ENCODE measurements at regions not wholly inside any gene's neighbourhood (a gene's known extent, or its start where the extent isn't known, plus 50 kb on each side); places are given as distances from the start of the nearest gene placed in this dataset.

DNA sequence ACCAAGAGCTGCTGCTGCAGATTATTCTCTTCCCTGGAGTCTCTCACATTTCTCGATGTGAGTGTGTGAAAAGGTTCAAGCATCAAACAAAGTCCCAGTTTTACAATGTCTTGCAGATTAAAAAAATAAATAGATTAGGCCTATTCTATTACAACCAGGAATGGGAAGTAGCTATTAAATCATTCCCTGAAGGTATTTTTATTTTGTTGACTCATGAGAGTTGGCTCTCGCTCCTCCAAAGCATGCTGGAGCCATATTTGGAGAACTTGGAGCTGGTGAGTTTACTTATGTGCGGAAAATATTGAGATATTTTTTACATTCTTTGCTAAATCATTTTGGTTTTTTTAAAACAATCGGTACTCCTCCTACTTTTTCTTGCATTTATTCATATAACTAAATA, 572.3 kb downstream of the ETNK1 start:
- Histone ChIP-seq H3K4ac (ENCODE audit: low read depth in 1 of 2, low read length in 2 of 2) (no peak overlapping the region), H2AK5ac (ENCODE audit: low read length, severe bottlenecking) (no peak overlapping the region), H3K4me3 (ENCODE audit: insufficient read depth in 1 of 2, low read depth in 1 of 2, low read length in 2 of 2) (no peak overlapping the region), H3K18ac (ENCODE audit: low read depth in 1 of 2, low read length in 2 of 2) (no peak overlapping the region), H3K9me3 (ENCODE audit: control insufficient read depth, low read length) (peaks cover 3% of the 10 kb centered on the region), H3K36me3 (ENCODE audit: control insufficient read depth in 1 of 2, insufficient read depth in 2 of 2, low read depth in 1 of 2, low read length in 2 of 2) (no peaks in the 10 kb centered on the region), H3K4me2 (ENCODE audit: low read length, poor library complexity, severe bottlenecking) (no peak overlapping the region), H2BK5ac (ENCODE audit: low read depth, low read length, poor library complexity, severe bottlenecking) (no peak overlapping the region), H4K8ac (ENCODE audit: low read length) (no peak overlapping the region), H2AFZ (ENCODE audit: low read depth, low read length) (no peak overlapping the region), H3K23ac (ENCODE audit: low read length in 2 of 2) (no peak overlapping the region), H3K9ac (ENCODE audit: low read length) (no peak overlapping the region), H4K91ac (ENCODE audit: low read length) (no peak overlapping the region), H3K4me1 (ENCODE audit: control insufficient read depth, insufficient read depth, low read depth, low read length) (no peaks in the 10 kb centered on the region), H2BK12ac (ENCODE audit: low read length in 2 of 2) (no peak overlapping the region), H2BK15ac (ENCODE audit: low read depth, poor library complexity, severe bottlenecking) (no peak overlapping the region), H2BK120ac (ENCODE audit: low read depth, low read length) (no peak overlapping the region), H3K14ac (ENCODE audit: low read length in 2 of 2) (no peak overlapping the region), H3K27me3 (ENCODE audit: control insufficient read depth in 1 of 2, insufficient read depth in 1 of 2, low read length in 2 of 2) (no peaks in the 10 kb centered on the region), H3K27ac (ENCODE audit: low read length, poor library complexity, severe bottlenecking) (no peak overlapping the region), H3K79me1 (replicated peaks; ENCODE audit: low read length, poor library complexity, severe bottlenecking) (no peaks in the 10 kb centered on the region)
- 96% methylated on average over 3 of the region's 4 CpGs for WGBS
- no peak for DNase-seq

DNA sequence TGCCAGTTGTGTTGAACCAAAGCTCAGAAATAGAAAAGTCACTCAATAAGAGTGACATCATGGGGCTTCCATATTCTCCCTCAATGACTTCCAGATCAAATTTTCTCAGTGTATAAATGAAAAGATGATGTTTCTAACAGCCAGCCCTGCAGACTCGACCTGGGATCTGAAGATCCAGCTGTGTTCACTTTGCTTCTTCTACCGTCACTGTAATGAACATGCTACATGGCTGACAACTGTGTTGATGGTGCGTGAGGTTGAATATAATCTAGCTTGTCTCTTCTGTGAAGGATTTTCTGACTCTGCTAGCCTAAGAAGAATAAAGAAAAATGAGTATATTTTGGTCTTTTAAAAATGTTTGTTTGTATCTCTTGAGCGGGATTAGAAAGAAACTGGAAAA, 577.8 kb downstream of the ETNK1 start:
- Histone ChIP-seq H3K36me3 (ENCODE audit: control insufficient read depth in 1 of 2, insufficient read depth in 2 of 2, low read depth in 1 of 2, low read length in 2 of 2) (no peaks in the 10 kb centered on the region), H3K27me3 (ENCODE audit: control insufficient read depth in 1 of 2, insufficient read depth in 1 of 2, low read length in 2 of 2) (peaks cover 0 to 5% of the 10 kb centered on the region in 2 experiments), H3K4me2 (ENCODE audit: low read length, poor library complexity, severe bottlenecking) (no peak overlapping the region), H3K9me3 (ENCODE audit: control insufficient read depth, low read length) (peaks cover 3% of the 10 kb centered on the region), H3K79me1 (replicated peaks; ENCODE audit: low read length, poor library complexity, severe bottlenecking) (no peaks in the 10 kb centered on the region), H3K4ac (ENCODE audit: low read depth in 1 of 2, low read length in 2 of 2) (no peak overlapping the region), H2AFZ (ENCODE audit: low read depth, low read length) (no peak overlapping the region), H3K9ac (ENCODE audit: low read length) (no peak overlapping the region), H2BK5ac (ENCODE audit: low read depth, low read length, poor library complexity, severe bottlenecking) (no peak overlapping the region), H2AK5ac (ENCODE audit: low read length, severe bottlenecking) (no peak overlapping the region), H2BK120ac (ENCODE audit: low read depth, low read length) (no peak overlapping the region), H4K91ac (ENCODE audit: low read length) (no peak overlapping the region), H3K4me3 (ENCODE audit: insufficient read depth in 1 of 2, low read depth in 1 of 2, low read length in 2 of 2) (no peak overlapping the region), H4K8ac (ENCODE audit: low read length) (no peak overlapping the region), H2BK12ac (ENCODE audit: low read length in 2 of 2) (no peak overlapping the region), H3K27ac (ENCODE audit: low read length, poor library complexity, severe bottlenecking) (no peak overlapping the region), H3K18ac (ENCODE audit: low read depth in 1 of 2, low read length in 2 of 2) (no peak overlapping the region), H3K4me1 (ENCODE audit: control insufficient read depth, insufficient read depth, low read depth, low read length) (no peaks in the 10 kb centered on the region), H2BK15ac (ENCODE audit: low read depth, poor library complexity, severe bottlenecking) (no peak overlapping the region), H3K23ac (ENCODE audit: low read length in 2 of 2) (no peak overlapping the region), H3K14ac (ENCODE audit: low read length in 2 of 2) (no peak overlapping the region)
- 82% methylated on average over 4 of the region's 4 CpGs for WGBS
- no peak for DNase-seq

DNA sequence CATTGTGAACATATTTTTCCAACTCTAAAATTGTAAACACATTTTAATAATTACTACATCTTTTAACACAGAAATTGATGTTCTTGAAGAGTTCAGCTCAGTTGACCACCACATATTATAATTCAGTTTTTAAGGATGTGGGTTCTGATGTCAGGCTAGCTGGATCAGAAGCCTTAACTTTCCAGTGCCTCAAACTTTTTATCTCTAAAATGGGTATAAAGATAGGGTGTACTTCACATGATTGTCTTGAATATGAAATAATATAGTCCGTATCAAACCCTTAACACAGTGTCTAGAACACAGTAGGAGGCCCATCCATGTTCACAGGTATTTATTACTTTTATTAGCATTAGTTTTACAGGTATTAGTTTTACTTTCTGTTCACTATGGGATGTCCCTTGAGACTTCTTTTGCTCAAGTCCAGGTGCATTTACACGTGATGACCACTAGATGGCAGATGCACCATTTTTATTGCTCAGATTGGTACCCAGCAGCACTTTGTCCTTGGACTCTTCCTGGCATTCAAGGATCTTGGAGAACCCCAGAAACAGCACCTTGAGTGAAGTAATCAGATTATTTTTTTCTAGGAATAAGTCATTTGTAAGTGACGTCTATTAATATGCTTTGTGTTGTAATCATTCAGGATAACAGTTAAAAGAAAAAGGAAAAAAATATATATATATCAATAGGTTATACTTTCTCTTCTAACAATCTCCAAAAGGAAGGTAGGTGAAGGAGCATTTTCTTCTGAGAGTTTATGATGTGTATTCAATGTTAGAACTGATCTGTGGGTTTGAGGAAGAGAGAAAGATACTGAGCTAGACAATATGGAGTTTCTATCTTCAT, 580.2 kb downstream of the ETNK1 start:
- 0% methylated on average over 1 of the region's 3 CpGs for WGBS

DNA sequence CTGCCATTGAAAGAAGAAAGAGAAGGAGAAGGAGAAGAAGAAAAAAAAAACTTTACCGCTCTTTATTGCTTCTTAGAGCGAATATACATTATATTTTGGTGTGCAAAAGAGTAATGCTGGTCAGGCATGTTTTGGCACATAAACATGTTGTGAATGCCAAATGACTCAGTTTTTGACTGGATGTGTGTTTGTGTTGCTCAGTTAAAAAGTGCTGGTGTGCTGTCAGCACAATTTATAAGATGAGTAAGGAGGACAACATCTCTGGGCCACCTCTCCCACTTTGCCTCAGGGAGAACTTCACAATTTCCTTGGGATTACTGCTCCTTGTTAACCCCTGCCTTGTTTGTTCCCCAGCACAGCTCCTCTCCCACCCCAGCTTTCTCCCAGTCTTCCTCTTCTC, 584.8 kb downstream of the ETNK1 start:
- Histone ChIP-seq H3K4me3 (ENCODE audit: insufficient read depth in 1 of 2, low read depth in 1 of 2, low read length in 2 of 2) (no peak overlapping the region), H3K79me1 (replicated peaks; ENCODE audit: low read length, poor library complexity, severe bottlenecking) (no peaks in the 10 kb centered on the region), H2AFZ (ENCODE audit: low read depth, low read length) (no peak overlapping the region), H2BK15ac (ENCODE audit: low read depth, poor library complexity, severe bottlenecking) (no peak overlapping the region), H2BK120ac (ENCODE audit: low read depth, low read length) (no peak overlapping the region), H3K36me3 (ENCODE audit: control insufficient read depth in 1 of 2, insufficient read depth in 2 of 2, low read depth in 1 of 2, low read length in 2 of 2) (no peaks in the 10 kb centered on the region), H2BK5ac (ENCODE audit: low read depth, low read length, poor library complexity, severe bottlenecking) (no peak overlapping the region), H4K8ac (ENCODE audit: low read length) (no peak overlapping the region), H3K9me3 (ENCODE audit: control insufficient read depth, low read length) (peaks cover 2% of the 10 kb centered on the region), H4K91ac (ENCODE audit: low read length) (no peak overlapping the region), H3K4me1 (ENCODE audit: control insufficient read depth, insufficient read depth, low read depth, low read length) (no peaks in the 10 kb centered on the region), H3K4me2 (ENCODE audit: low read length, poor library complexity, severe bottlenecking) (no peak overlapping the region), H3K27ac (ENCODE audit: low read length, poor library complexity, severe bottlenecking) (no peak overlapping the region), H3K14ac (ENCODE audit: low read length in 2 of 2) (no peak overlapping the region), H3K27me3 (ENCODE audit: control insufficient read depth in 1 of 2, insufficient read depth in 1 of 2, low read length in 2 of 2) (no peaks in the 10 kb centered on the region), H3K9ac (ENCODE audit: low read length) (no peak overlapping the region), H3K4ac (ENCODE audit: low read depth in 1 of 2, low read length in 2 of 2) (no peak overlapping the region), H3K23ac (ENCODE audit: low read length in 2 of 2) (no peak overlapping the region), H2BK12ac (ENCODE audit: low read length in 2 of 2) (no peak overlapping the region), H2AK5ac (ENCODE audit: low read length, severe bottlenecking) (no peak overlapping the region), H3K18ac (ENCODE audit: low read depth in 1 of 2, low read length in 2 of 2) (no peak overlapping the region)
- WGBS: 99% methylated on average over 2 of the region's 2 CpGs
- no peak for DNase-seq

More for the DNA sequence above, 580.2 kb downstream of the ETNK1 start:
- Histone ChIP-seq H2BK5ac (ENCODE audit: low read depth, low read length, poor library complexity, severe bottlenecking) (no peak overlapping the region), H2BK15ac (ENCODE audit: low read depth, poor library complexity, severe bottlenecking) (no peak overlapping the region), H3K27ac (ENCODE audit: low read length, poor library complexity, severe bottlenecking) (no peak overlapping the region), H3K4me1 (ENCODE audit: control insufficient read depth, insufficient read depth, low read depth, low read length) (no peaks in the 10 kb centered on the region), H3K18ac (ENCODE audit: low read depth in 1 of 2, low read length in 2 of 2) (no peak overlapping the region), H4K91ac (ENCODE audit: low read length) (no peak overlapping the region), H3K36me3 (ENCODE audit: control insufficient read depth in 1 of 2, insufficient read depth in 2 of 2, low read depth in 1 of 2, low read length in 2 of 2) (no peaks in the 10 kb centered on the region), H2AFZ (ENCODE audit: low read depth, low read length) (no peak overlapping the region), H3K23ac (ENCODE audit: low read length in 2 of 2) (no peak overlapping the region), H2BK12ac (ENCODE audit: low read length in 2 of 2) (no peak overlapping the region), H3K4ac (ENCODE audit: low read depth in 1 of 2, low read length in 2 of 2) (no peak overlapping the region), H2BK120ac (ENCODE audit: low read depth, low read length) (no peak overlapping the region), H2AK5ac (ENCODE audit: low read length, severe bottlenecking) (no peak overlapping the region), H3K4me2 (ENCODE audit: low read length, poor library complexity, severe bottlenecking) (no peak overlapping the region), H3K4me3 (ENCODE audit: insufficient read depth in 1 of 2, low read depth in 1 of 2, low read length in 2 of 2) (no peak overlapping the region), H3K27me3 (ENCODE audit: control insufficient read depth in 1 of 2, insufficient read depth in 1 of 2, low read length in 2 of 2) (peaks cover 0 to 5% of the 10 kb centered on the region in 2 experiments), H3K79me1 (replicated peaks; ENCODE audit: low read length, poor library complexity, severe bottlenecking) (no peaks in the 10 kb centered on the region), H3K9me3 (ENCODE audit: control insufficient read depth, low read length) (no peaks in the 10 kb centered on the region), H4K8ac (ENCODE audit: low read length) (no peak overlapping the region), H3K9ac (ENCODE audit: low read length) (no peak overlapping the region), H3K14ac (ENCODE audit: low read length in 2 of 2) (no peak overlapping the region)
- DNase-seq: peak; percentile 67

Measured in mesenchymal stem cell (in vitro differentiated cells and primary cell).